ENCODE measurements at regions not wholly inside any gene's neighbourhood (a gene's known extent, or its start where the extent isn't known, plus 50 kb on each side); places are given as distances from the start of the nearest gene placed in this dataset.

DNA sequence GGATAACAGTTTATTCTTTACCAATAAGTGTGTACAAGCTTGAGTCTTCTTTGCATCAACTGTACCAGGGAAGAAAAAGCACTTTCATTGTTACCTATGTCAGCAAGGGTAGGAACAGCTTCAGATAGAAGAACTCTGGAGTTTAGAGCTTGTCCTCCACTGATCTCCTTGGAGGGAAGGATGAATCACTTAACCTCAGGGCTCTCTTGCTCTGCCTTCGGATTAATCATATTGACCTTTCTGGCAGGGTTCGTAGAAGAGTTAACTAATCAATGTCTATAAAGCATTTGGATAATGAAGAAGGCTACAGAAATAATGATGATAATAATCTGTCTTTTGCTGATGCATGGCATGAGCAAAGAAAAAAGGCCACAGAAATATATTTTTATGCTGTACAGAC, 339.5 kb upstream of the TPK1 start:
- peaks cover 7% of the 10 kb centered on the region for H3K4me1 Mint-ChIP-seq
- no peaks in the 10 kb centered on the region for H3K36me3 Mint-ChIP-seq (ENCODE audit: low read depth)
- DNase-seq = no peak
- TF ChIP-seq, protein P1, sequence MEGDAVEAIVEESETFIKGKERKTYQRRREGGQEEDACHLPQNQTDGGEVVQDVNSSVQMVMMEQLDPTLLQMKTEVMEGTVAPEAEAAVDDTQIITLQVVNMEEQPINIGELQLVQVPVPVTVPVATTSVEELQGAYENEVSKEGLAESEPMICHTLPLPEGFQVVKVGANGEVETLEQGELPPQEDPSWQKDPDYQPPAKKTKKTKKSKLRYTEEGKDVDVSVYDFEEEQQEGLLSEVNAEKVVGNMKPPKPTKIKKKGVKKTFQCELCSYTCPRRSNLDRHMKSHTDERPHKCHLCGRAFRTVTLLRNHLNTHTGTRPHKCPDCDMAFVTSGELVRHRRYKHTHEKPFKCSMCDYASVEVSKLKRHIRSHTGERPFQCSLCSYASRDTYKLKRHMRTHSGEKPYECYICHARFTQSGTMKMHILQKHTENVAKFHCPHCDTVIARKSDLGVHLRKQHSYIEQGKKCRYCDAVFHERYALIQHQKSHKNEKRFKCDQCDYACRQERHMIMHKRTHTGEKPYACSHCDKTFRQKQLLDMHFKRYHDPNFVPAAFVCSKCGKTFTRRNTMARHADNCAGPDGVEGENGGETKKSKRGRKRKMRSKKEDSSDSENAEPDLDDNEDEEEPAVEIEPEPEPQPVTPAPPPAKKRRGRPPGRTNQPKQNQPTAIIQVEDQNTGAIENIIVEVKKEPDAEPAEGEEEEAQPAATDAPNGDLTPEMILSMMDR (IDR thresholded peaks at IDR 0.05) = no peak
- H3K4me3 Mint-ChIP-seq = no peak overlapping the region
- H3K27ac Mint-ChIP-seq = no peak overlapping the region
- H3K27me3 Mint-ChIP-seq (ENCODE audit: low read depth, poor library complexity) = no peaks in the 10 kb centered on the region
- H3K9me3 Mint-ChIP-seq = no peaks in the 10 kb centered on the region

DNA sequence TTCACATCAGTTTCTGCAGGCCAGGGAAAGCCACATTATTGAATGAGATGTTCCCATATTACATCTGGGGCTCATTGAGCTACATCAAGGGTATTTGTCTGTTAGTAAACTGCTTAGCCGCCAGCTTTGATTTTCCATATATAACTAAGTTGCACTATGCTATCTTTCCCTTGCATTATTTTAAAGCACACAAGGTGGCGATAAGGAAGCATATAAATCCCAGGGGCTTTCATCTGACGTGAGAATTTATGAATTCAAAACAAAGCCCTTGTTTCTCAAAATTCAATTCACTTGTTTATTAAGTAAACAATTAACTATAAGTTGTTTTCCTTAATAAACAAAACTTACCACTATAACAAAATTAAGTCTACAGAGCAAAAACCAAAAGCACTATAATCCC, 334.1 kb upstream of the TPK1 start:
- no peak for DNase-seq
- peaks cover 6% of the 10 kb centered on the region for H3K4me1 Mint-ChIP-seq
- H3K27me3 Mint-ChIP-seq (ENCODE audit: low read depth, poor library complexity) = no peaks in the 10 kb centered on the region
- no peaks in the 10 kb centered on the region for H3K36me3 Mint-ChIP-seq (ENCODE audit: low read depth)
- no peak overlapping the region for H3K27ac Mint-ChIP-seq
- H3K9me3 Mint-ChIP-seq = no peaks in the 10 kb centered on the region
- TF ChIP-seq, protein P1 (IDR thresholded peaks at IDR 0.05) = no peak
- H3K4me3 Mint-ChIP-seq = no peak overlapping the region

DNA sequence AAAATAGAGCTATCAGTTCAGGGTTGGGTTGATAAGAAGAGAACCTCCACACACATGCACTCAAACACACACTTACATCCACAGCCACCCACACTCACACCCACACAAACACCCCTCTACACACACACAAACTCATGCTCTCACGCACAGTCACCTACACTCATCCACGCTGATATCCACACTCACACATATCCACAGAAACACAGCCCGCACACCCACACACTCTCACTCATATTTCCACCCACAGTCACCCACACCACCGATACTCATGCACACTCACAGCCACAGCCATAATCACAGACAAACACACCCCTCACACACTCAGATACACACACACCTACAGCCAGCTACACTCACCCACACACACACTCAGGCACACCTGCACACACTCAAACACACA, 333.0 kb upstream of the TPK1 start:
- Mint-ChIP-seq H3K9me3 (no peaks in the 10 kb centered on the region), H3K27ac (no peak overlapping the region), H3K4me1 (no peaks in the 10 kb centered on the region), H3K27me3 (ENCODE audit: low read depth, poor library complexity) (no peaks in the 10 kb centered on the region), H3K4me3 (no peak overlapping the region), H3K36me3 (ENCODE audit: low read depth) (no peaks in the 10 kb centered on the region)
- DNase-seq = no peak
- TF ChIP-seq, protein P1 (IDR thresholded peaks at IDR 0.05) = no peak

DNA sequence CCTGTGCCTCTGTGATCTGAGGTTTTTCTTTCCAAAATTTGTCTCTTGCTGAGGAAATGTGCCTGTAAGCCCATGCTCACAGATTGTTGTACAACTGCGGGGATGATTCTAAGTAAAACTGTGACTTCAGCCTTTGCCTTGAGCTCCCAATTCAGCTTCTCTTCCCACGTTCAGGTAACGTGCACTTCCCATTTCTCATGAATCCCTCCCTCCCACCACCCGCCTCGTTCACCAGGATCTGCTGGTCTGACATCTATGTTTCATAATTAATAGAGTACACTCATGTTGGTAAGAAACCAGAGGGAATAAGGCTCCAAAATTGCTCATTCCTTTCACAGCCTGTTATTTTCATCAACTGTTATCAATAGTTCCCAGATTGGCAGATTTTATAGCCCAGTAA, 332.6 kb upstream of the TPK1 start:
- DNase-seq = no peak
- H3K4me3 Mint-ChIP-seq = no peak overlapping the region
- H3K27ac Mint-ChIP-seq = no peak overlapping the region
- TF ChIP-seq, protein P1 (IDR thresholded peaks at IDR 0.05) = no peak
- H3K9me3 Mint-ChIP-seq = no peaks in the 10 kb centered on the region
- no peaks in the 10 kb centered on the region for H3K27me3 Mint-ChIP-seq (ENCODE audit: low read depth, poor library complexity)
- no peaks in the 10 kb centered on the region for H3K4me1 Mint-ChIP-seq
- H3K36me3 Mint-ChIP-seq (ENCODE audit: low read depth) = no peaks in the 10 kb centered on the region

DNA sequence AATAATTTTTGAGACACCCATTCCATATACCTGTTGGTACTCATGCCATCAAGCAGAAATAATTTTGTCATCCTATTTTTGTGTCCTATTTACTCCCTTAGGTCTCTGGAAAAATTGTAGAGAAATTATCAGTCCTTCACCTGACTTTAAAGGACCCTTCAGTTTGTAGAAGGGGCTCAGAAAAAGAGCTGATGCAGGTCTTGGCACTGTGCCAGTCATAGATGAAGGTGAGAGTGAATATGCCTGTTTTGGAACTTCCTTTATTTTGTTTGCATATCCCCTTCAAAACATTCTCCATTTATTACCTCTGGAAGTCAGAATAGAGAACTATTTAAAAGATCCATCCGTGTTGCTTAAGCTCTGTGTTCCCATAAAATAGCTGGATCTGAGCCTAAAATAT, 321.0 kb upstream of the TPK1 start:
- Mint-ChIP-seq H3K27ac (no peak overlapping the region), H3K4me1 (no peaks in the 10 kb centered on the region), H3K27me3 (ENCODE audit: low read depth, poor library complexity) (peaks cover 3% of the 10 kb centered on the region), H3K36me3 (ENCODE audit: low read depth) (no peaks in the 10 kb centered on the region), H3K9me3 (no peaks in the 10 kb centered on the region), H3K4me3 (no peak overlapping the region)
- DNase-seq = no peak
- TF ChIP-seq, protein P1 (IDR thresholded peaks at IDR 0.05) = no peak

DNA sequence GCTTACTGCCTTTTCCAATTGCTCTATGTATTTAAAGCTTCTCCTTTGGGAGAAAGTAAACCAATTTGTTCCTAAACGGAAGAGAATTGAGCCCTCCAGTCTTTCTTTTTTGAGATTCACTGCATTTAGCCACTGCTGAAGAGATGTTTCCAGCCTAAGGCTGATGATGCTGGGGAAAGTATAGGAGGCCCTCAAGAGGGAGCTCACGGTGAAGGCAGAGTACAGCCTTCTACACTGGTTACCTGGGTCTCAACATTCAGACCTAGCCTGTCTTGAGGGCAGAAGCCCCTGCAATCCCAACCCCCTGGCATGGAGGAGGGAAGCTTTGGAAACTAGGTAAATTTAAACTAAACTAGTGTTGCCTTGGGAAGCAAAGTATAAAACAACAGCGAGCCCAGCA, 316.7 kb upstream of the TPK1 start:
- H3K27me3 Mint-ChIP-seq (ENCODE audit: low read depth, poor library complexity) = no peaks in the 10 kb centered on the region
- TF ChIP-seq, protein P1 (IDR thresholded peaks at IDR 0.05) = no peak
- H3K9me3 Mint-ChIP-seq = no peaks in the 10 kb centered on the region

More for the DNA sequence above, 316.7 kb upstream of the TPK1 start:
- H3K4me3 Mint-ChIP-seq = no peak overlapping the region
- H3K4me1 Mint-ChIP-seq = no peaks in the 10 kb centered on the region
- DNase-seq = no peak
- no peak overlapping the region for H3K27ac Mint-ChIP-seq
- no peaks in the 10 kb centered on the region for H3K36me3 Mint-ChIP-seq (ENCODE audit: low read depth)

Data from nephron progenitor cell (in vitro differentiated cells).